ENCODE measurements at regions not wholly inside any gene's neighbourhood (a gene's known extent, or its start where the extent isn't known, plus 50 kb on each side); places are given as distances from the start of the nearest gene placed in this dataset.

DNA sequence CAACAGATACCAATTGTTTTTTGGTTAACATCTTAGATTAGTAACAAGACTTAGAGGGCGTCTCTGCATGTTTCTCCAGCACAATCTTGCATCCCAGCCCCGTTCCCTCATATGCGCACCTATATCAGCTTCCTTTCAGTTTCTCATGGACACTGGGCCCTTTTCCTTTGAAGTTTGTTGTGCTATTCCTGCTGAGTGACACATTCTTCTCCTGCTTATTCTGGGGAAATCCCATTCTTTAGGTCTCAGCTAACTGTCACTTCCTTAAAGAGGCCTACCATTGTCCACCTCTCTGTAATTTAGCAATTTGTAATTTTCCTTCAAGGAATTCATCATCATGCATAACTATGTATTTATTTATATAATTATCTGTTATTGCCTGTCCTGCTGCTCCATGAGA lies 110.3 kb upstream of the STEAP1B start:
- TF ChIP-seq, protein P1, sequence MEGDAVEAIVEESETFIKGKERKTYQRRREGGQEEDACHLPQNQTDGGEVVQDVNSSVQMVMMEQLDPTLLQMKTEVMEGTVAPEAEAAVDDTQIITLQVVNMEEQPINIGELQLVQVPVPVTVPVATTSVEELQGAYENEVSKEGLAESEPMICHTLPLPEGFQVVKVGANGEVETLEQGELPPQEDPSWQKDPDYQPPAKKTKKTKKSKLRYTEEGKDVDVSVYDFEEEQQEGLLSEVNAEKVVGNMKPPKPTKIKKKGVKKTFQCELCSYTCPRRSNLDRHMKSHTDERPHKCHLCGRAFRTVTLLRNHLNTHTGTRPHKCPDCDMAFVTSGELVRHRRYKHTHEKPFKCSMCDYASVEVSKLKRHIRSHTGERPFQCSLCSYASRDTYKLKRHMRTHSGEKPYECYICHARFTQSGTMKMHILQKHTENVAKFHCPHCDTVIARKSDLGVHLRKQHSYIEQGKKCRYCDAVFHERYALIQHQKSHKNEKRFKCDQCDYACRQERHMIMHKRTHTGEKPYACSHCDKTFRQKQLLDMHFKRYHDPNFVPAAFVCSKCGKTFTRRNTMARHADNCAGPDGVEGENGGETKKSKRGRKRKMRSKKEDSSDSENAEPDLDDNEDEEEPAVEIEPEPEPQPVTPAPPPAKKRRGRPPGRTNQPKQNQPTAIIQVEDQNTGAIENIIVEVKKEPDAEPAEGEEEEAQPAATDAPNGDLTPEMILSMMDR (IDR thresholded peaks at IDR 0.05): no peak
- no peak for TF ChIP-seq POLR2A (IDR thresholded peaks at IDR 0.05)
